Effector memory CD8-positive, alpha-beta T cell (primary cell): ENCODE measurements at regions not wholly inside any gene's neighbourhood (a gene's known extent, or its start where the extent isn't known, plus 50 kb on each side); places are given as distances from the start of the nearest gene placed in this dataset.

Experiments
- ATAC-seq: fragments of 150-1000 bp; cut with Tn5 transposase; replicated peaks from 2 replicates; pipeline ENCODE4 v1.10.0; 2021; ENCODE audit warnings: mild to moderate bottlenecking, moderate library complexity
- DNase-seq, 3 experiments: peaks; one replicate each; pipeline ENCODE4 v3.0.0; 2021
- H3K27ac Mint-ChIP-seq, 2 donors: one replicate each; pipeline ENCODE4 v1.8.0; 2022; ENCODE audit warnings: mild to moderate bottlenecking in 2 of 2, mixed read lengths in 2 of 2, moderate library complexity in 2 of 2
- H3K27me3 Mint-ChIP-seq, 2 donors: one replicate each; pipeline ENCODE4 v1.8.0; 2022; ENCODE audit warnings: mixed read lengths in 2 of 2
- H3K36me3 Mint-ChIP-seq: one replicate; pipeline ENCODE4 v1.8.0; 2022; ENCODE audit warnings: mild to moderate bottlenecking, moderate library complexity, mixed read lengths; ENCODE audit not compliant: insufficient read depth
- H3K4me1 Mint-ChIP-seq, 2 donors: one replicate each; pipeline ENCODE4 v1.8.0; 2022; ENCODE audit warnings: low read depth in 2 of 2, mixed read lengths in 2 of 2
- H3K4me3 Mint-ChIP-seq, 2 donors: one replicate each; pipeline ENCODE4 v1.8.0; 2022; ENCODE audit warnings: mild to moderate bottlenecking in 2 of 2, mixed read lengths in 2 of 2, moderate library complexity in 2 of 2
- H3K9me3 Mint-ChIP-seq, 2 donors: one replicate each; pipeline ENCODE4 v1.8.0; 2022; ENCODE audit warnings: mixed read lengths in 2 of 2

DNA sequence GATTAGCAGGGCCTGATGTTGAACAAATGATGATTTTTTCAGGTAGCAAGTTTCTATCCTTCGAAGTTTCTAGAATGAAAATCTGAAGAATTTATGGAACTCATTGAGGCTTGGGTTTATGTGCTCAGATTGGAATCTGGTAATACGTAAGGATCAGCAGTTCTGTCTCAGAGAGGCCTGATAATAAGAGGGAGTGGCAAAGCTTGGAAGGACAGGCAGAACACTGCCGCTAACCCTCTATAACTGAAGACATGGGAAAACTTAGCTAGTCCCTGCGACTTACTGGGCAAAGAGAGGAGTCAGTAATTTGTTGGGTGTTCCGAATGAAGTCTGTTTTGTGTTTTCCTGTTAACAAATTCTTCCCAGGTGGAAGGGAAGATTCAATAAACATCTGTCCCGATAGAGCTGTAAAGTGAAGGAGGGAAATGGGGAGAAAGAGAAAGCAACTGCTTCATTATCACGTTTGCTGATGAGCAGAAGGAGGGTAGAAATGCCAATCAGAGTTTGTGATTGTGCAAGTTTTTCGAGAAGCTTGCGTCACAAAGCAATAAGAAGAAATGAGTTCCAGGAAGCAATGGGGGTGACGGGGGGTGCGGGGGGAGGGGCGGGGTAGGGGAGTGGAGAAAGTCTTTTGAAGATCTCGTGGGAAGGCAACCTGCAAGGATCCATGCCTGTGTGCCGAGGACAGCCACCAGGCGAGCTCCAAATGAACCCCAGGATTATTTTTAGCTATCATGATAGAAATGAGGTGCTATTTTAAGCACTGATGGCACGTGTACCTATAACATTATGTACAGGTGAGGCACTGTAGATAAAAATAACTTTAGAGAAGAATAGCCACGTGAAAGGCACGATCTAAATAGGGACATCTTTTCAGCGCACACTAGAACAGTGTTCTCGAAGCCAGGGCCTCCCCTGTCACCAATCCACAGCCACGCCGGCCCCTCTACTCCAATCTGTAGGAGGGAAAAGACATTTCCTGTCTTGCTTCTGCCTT lies 224.1 kb downstream of the FGF9 start:
- DNase-seq (no peak), ATAC-seq (no peak)
- Mint-ChIP-seq H3K27ac (no peak overlapping the region), H3K9me3 (no peaks in the 10 kb centered on the region), H3K4me1 (peaks cover 4 to 5% of the 10 kb centered on the region in 2 donors), H3K4me3 (no peak overlapping the region), H3K27me3 (peaks cover 5 to 7% of the 10 kb centered on the region in 2 donors), H3K36me3 (no peaks in the 10 kb centered on the region)

DNA sequence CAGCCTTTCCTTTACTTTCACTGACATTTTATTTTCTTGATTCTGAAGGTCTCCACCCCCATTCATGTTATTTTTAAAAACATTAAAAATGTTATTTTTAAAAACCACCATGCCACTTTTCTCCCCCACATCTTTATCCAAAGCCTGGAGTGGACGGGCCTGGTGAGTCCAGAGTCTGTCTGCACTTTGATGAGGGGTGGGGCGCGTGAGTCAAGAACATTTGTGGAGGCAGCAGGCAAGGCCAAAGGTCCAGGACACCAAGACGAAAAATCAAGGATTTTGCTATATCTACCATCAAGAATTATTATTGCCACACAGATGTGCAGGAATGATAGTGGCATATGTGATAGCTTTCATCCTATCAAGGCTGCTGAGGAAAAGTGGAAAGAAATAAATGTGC lies 224.9 kb downstream of the FGF9 start:
- DNase-seq (no peak), ATAC-seq (no peak)
- peaks cover 5 to 7% of the 10 kb centered on the region in 2 donors for H3K27me3 Mint-ChIP-seq
- H3K27ac Mint-ChIP-seq, result no peak overlapping the region
- H3K36me3 Mint-ChIP-seq, result no peaks in the 10 kb centered on the region
- H3K4me3 Mint-ChIP-seq, result no peak overlapping the region
- H3K4me1 Mint-ChIP-seq, result peaks cover 4 to 5% of the 10 kb centered on the region in 2 donors
- H3K9me3 Mint-ChIP-seq, result no peaks in the 10 kb centered on the region

- H3K4me1 Mint-ChIP-seq, result peaks cover 4 to 5% of the 10 kb centered on the region in 2 donors
- H3K9me3 Mint-ChIP-seq, result no peaks in the 10 kb centered on the region
- H3K27me3 Mint-ChIP-seq, result peaks cover 5 to 7% of the 10 kb centered on the region in 2 donors
- no peak for DNase-seq
- no peaks in the 10 kb centered on the region for H3K36me3 Mint-ChIP-seq
- no peak for ATAC-seq
- H3K4me3 Mint-ChIP-seq, result no peak overlapping the region
- H3K27ac Mint-ChIP-seq, result no peak overlapping the region
These were observed 226.3 kb downstream of the FGF9 start for GRCh38 chr13:21897161-21897560.

- H3K9me3 Mint-ChIP-seq, result no peaks in the 10 kb centered on the region
- peaks cover 5 to 7% of the 10 kb centered on the region in 2 donors for H3K27me3 Mint-ChIP-seq
- DNase-seq (no peak), ATAC-seq (no peak)
- H3K27ac Mint-ChIP-seq, result no peak overlapping the region
- H3K36me3 Mint-ChIP-seq, result no peaks in the 10 kb centered on the region
- no peak overlapping the region for H3K4me3 Mint-ChIP-seq
- H3K4me1 Mint-ChIP-seq, result peaks cover 5 to 7% of the 10 kb centered on the region in 2 donors
These were observed 227.6 kb downstream of the FGF9 start for GRCh38 chr13:21898459-21898858.

- Mint-ChIP-seq H3K36me3 (no peaks in the 10 kb centered on the region), H3K4me1 (peaks cover 5 to 7% of the 10 kb centered on the region in 2 donors), H3K27ac (no peak overlapping the region), H3K9me3 (no peaks in the 10 kb centered on the region), H3K27me3 (peaks cover 3 to 7% of the 10 kb centered on the region in 2 donors), H3K4me3 (no peak overlapping the region)
- DNase-seq, result no peak
- no peak for ATAC-seq
These were observed 228.1 kb downstream of the FGF9 start for GRCh38 chr13:21898945-21899344.

DNA sequence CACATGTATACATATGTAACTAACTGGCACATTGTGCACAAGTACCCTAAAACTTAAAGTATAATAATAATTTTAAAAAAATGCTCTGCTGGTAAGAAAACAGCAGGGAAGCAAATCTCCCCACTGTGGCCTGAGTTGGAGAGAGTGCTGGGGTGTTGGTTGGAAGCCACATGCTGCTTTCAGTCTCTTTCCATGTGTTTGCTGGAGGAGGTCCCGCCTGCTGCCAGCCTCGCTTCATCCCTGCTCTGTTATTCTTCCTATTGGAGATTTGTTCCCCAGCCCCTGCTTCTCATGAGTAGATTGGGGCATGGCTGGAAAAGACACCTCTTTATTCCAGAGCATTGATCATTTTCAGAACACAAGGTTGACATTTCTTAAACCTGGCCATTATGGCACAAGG lies 230.5 kb downstream of the FGF9 start:
- Mint-ChIP-seq H3K9me3 (no peaks in the 10 kb centered on the region), H3K4me1 (peaks cover 0 to 3% of the 10 kb centered on the region in 2 donors), H3K27me3 (peaks cover 7 to 8% of the 10 kb centered on the region in 2 donors), H3K27ac (no peak overlapping the region), H3K36me3 (no peaks in the 10 kb centered on the region), H3K4me3 (no peak overlapping the region)
- ATAC-seq (no peak), DNase-seq (no peak)

DNA sequence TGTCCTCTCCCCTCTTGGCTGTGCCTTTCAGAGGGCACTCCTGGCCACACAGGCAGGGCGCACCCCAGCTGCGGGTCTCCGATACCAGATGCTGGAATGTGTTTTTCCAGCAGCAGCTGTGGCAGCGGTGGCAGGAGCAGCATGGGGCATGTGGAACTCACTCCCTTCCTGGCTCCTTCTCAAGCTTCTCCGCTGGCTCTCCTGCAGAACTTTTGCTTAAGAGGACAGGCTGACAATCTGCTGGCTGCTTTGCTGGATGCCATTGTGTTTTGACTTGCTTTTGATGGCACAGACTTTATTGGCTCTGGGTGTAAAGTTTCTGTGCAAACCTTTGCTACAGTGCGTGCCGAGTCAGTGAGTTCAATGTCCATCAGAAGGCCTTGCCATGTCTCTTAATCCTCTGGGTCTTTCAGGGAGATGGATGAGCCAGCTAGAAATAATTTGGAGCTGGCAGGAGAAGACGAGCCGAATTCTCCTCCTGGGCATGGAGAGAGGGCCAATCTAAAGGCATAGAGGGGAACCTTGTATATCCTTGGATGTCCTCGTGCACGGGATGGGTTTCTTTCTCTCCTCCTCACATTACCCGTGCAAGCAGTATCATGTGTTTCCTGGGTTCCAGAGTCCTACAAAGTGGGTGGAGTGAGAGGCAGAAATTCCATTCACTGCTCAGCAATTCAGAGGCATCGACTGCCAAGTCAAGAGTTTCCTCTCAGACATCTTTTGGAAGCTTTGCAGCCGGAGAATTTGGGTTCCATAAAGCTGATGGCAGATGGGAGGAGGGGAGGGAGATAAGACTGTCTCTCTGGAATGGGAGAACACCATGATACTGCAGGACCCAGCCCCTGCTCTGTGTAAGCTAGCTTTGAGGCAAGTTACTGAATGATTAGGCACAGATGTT lies 231.2 kb downstream of the FGF9 start:
- Mint-ChIP-seq H3K4me1 (peaks cover 0 to 3% of the 10 kb centered on the region in 2 donors), H3K9me3 (no peaks in the 10 kb centered on the region), H3K36me3 (no peaks in the 10 kb centered on the region), H3K27me3 (peaks cover 7 to 8% of the 10 kb centered on the region in 2 donors), H3K4me3 (no peak overlapping the region), H3K27ac (no peak overlapping the region)
- DNase-seq (no peak), ATAC-seq (no peak)

DNA sequence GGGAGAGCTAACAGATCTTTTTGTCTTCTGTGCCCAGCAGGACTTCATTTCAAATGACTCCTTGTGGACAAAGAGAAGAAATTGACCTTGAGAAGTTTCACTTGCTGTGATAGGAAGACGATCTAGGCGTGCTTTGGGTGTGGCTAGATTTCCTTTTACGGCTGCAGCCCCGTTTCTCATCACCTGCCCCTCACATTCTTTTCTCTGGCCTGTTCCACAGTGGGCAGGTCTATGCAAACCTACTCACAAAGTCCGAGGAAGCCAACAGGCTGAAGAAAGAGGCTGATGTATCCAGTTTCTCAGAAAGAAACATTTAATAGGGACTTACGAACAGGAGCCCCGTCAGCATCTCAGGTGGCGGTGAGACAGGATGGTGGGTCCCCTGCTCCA lies 231.8 kb downstream of the FGF9 start:
- no peaks in the 10 kb centered on the region for H3K36me3 Mint-ChIP-seq
- H3K9me3 Mint-ChIP-seq, result no peaks in the 10 kb centered on the region
- ATAC-seq, result no peak
- H3K27me3 Mint-ChIP-seq, result peaks cover 1 to 8% of the 10 kb centered on the region in 2 donors
- peaks cover 0 to 3% of the 10 kb centered on the region in 2 donors for H3K4me1 Mint-ChIP-seq
- no peak overlapping the region for H3K27ac Mint-ChIP-seq
- H3K4me3 Mint-ChIP-seq, result no peak overlapping the region
- DNase-seq, result no peak

- Mint-ChIP-seq H3K27me3 (peaks cover 8 to 14% of the 10 kb centered on the region in 2 donors), H3K4me3 (no peak overlapping the region), H3K27ac (no peak overlapping the region), H3K9me3 (no peaks in the 10 kb centered on the region), H3K4me1 (peaks cover 0 to 3% of the 10 kb centered on the region in 2 donors), H3K36me3 (no peaks in the 10 kb centered on the region)
- ATAC-seq, result no peak
- DNase-seq, result no peak
These were observed 234.6 kb downstream of the FGF9 start for GRCh38 chr13:21905486-21905885.

- ATAC-seq, result no peak
- H3K4me3 Mint-ChIP-seq, result no peak overlapping the region
These were observed 238.5 kb downstream of the FGF9 start for GRCh38 chr13:21909331-21909730.

DNA sequence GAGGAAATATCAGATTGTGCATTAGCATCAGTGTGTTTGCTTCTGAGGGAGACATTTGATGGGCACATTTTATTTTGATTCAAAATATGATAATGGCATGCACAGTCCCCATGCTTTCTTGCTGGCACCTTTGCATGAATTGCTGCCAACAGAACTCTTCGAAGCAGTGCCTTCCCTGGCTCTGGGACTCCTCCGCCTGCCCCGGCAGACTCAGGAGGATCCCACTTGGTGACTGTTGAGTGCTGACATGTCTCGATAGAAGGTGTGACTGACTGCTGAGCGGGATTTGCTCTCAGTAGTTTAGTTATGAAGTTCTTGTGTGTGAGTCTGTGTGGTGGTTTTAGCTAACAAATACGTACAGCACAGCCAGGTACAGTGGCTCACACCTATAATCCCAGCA lies 239.7 kb downstream of the FGF9 start:
- H3K9me3 Mint-ChIP-seq, result no peaks in the 10 kb centered on the region
- no peaks in the 10 kb centered on the region for H3K4me1 Mint-ChIP-seq
- H3K27me3 Mint-ChIP-seq, result peaks cover 8 to 10% of the 10 kb centered on the region in 2 donors
- DNase-seq (no peak), ATAC-seq (no peak)
- H3K27ac Mint-ChIP-seq, result no peak overlapping the region
- no peak overlapping the region for H3K4me3 Mint-ChIP-seq
- H3K36me3 Mint-ChIP-seq, result no peaks in the 10 kb centered on the region

More at GRCh38 chr13:21909331-21909730, 238.5 kb downstream of the FGF9 start:
- Mint-ChIP-seq H3K27me3 (peaks cover 8 to 14% of the 10 kb centered on the region in 2 donors), H3K36me3 (no peaks in the 10 kb centered on the region), H3K27ac (no peak overlapping the region), H3K9me3 (no peaks in the 10 kb centered on the region), H3K4me1 (no peaks in the 10 kb centered on the region)
- no peak for DNase-seq

- DNase-seq (no peak), ATAC-seq (no peak)
- Mint-ChIP-seq H3K27me3 (peaks cover 5 to 8% of the 10 kb centered on the region in 2 donors), H3K27ac (no peak overlapping the region), H3K4me1 (no peaks in the 10 kb centered on the region), H3K36me3 (no peaks in the 10 kb centered on the region), H3K9me3 (no peaks in the 10 kb centered on the region), H3K4me3 (no peak overlapping the region)
These were observed 240.9 kb downstream of the FGF9 start for GRCh38 chr13:21911646-21912298.

GRCh38 chr13:21913010-21913409 lies 242.1 kb downstream of the FGF9 start:
- Mint-ChIP-seq H3K4me3 (no peak overlapping the region), H3K27me3 (peaks cover 5 to 8% of the 10 kb centered on the region in 2 donors), H3K4me1 (no peaks in the 10 kb centered on the region), H3K36me3 (no peaks in the 10 kb centered on the region), H3K9me3 (no peaks in the 10 kb centered on the region), H3K27ac (no peak overlapping the region)
- ATAC-seq, result no peak
- no peak for DNase-seq
